GM11168 (cell line): ENCODE measurements at regions not wholly inside any gene's neighbourhood (a gene's known extent, or its start where the extent isn't known, plus 50 kb on each side); places are given as distances from the start of the nearest gene placed in this dataset.
"Not testable (repeated sequence)": the region's sequence is repeated elsewhere in the genome, so short reads cannot be mapped to it uniquely, and the experiment has no call there.

Experiments used
- in situ Hi-C: fragments of 300-500 bp; cut with MboI; formaldehyde crosslinking; loops from one replicate; pipeline ENCODE4 v1.12.0; 2022; ENCODE audit warnings: low sequenced_read_pairs; ENCODE audit not compliant: unreplicated experiment

- in situ Hi-C loops = not testable (repeated sequence)
Observed at GRCh38 chr22:23416169-23416690, 163.9 kb downstream of the IGLL1 start.

- in situ Hi-C loops = no loop called here
Observed at GRCh38 chr22:23415490-23415851, 164.6 kb downstream of the IGLL1 start.

GRCh38 chr22:23414727-23415489 lies 165.2 kb downstream of the IGLL1 start:
- in situ Hi-C loops = no loop called here

- in situ Hi-C loops = no loop called here
Observed at GRCh38 chr22:23411739-23412138, 168.4 kb downstream of the IGLL1 start.

- in situ Hi-C loops = no loop called here
Observed at GRCh38 chr22:23410411-23410810, 169.7 kb downstream of the IGLL1 start.

GRCh38 chr22:23409976-23410375 lies 170.1 kb downstream of the IGLL1 start:
- in situ Hi-C loops = no loop called here

GRCh38 chr22:23408321-23408720 lies 171.8 kb downstream of the IGLL1 start:
- in situ Hi-C loops = no loop called here

- in situ Hi-C loops = no loop called here
Observed at GRCh38 chr22:23405366-23405851, 174.7 kb downstream of the IGLL1 start.

GRCh38 chr22:23404689-23405365 lies 175.3 kb downstream of the IGLL1 start:
- in situ Hi-C loops = no loop called here

GRCh38 chr22:23403720-23404688 lies 176.1 kb downstream of the IGLL1 start:
- in situ Hi-C loops = no loop called here

GRCh38 chr22:23403152-23403719 lies 176.9 kb downstream of the IGLL1 start:
- in situ Hi-C loops = no loop called here

- in situ Hi-C loops = no loop called here
Observed at GRCh38 chr22:23402275-23403151, 177.6 kb downstream of the IGLL1 start.

GRCh38 chr22:23401910-23402274 lies 178.2 kb downstream of the IGLL1 start:
- in situ Hi-C loops = no loop called here

GRCh38 chr22:23401111-23401909 lies 178.8 kb downstream of the IGLL1 start:
- in situ Hi-C loops = no loop called here

- in situ Hi-C loops = no loop called here
Observed at GRCh38 chr22:23400286-23400981, 179.7 kb downstream of the IGLL1 start.

- in situ Hi-C loops = loop anchor here (25.0 kb wide), 1 partner anchor 212 kb away; the partner anchor contains the start of gene BCR
Observed at GRCh38 chr22:23399367-23400285, 180.5 kb downstream of the IGLL1 start.
